ENCODE measurements at regions not wholly inside any gene's neighbourhood (a gene's known extent, or its start where the extent isn't known, plus 50 kb on each side); places are given as distances from the start of the nearest gene placed in this dataset.

GRCh38 chr7:79787096-79787495, 333.6 kb upstream of the MAGI2 start:
- no peaks in the 10 kb centered on the region for H3K4me1 Mint-ChIP-seq
- no peaks in the 10 kb centered on the region for H3K27me3 Mint-ChIP-seq (ENCODE audit: low read depth)
- no peak overlapping the region for H3K4me3 Mint-ChIP-seq
- DNase-seq (ENCODE audit: low spot score) (no peak), ATAC-seq (no peak)
- peaks cover 4% of the 10 kb centered on the region; the same call in 1 of the 2 replicates for H3K9me3 Mint-ChIP-seq
- ChIA-PET CTCF (no interaction called here), POLR2A (no interaction called here)
- TF ChIP-seq TEAD1 (CRISPR knock-in tag; IDR thresholded peaks at IDR 0.05): no peak
- TF ChIP-seq GRHL2 (CRISPR knock-in tag; IDR thresholded peaks at IDR 0.05; ENCODE audit: insufficient replicate concordance, severe bottlenecking): no peak
- TF ChIP-seq ZMAT4 (CRISPR knock-in tag; IDR thresholded peaks at IDR 0.05): no peak
- no peak for TF ChIP-seq ZNF425 (CRISPR knock-in tag; conservative IDR thresholded peaks at IDR 0.05)
- TF ChIP-seq ZNF532 (CRISPR knock-in tag; IDR thresholded peaks at IDR 0.05; ENCODE audit: borderline replicate concordance): no peak
- TF ChIP-seq RORB (CRISPR knock-in tag; IDR thresholded peaks at IDR 0.05): no peak
- no peak for TF ChIP-seq NFYB (CRISPR knock-in tag; conservative IDR thresholded peaks at IDR 0.05; ENCODE audit: low read depth)
- no peak for TF ChIP-seq ZBTB43 (CRISPR knock-in tag; IDR thresholded peaks at IDR 0.05)
- no peak for TF ChIP-seq MAX (CRISPR knock-in tag; IDR thresholded peaks at IDR 0.05)
- no peak for TF ChIP-seq OVOL2 (CRISPR knock-in tag; IDR thresholded peaks at IDR 0.05; ENCODE audit: borderline replicate concordance)
- no peak for TF ChIP-seq HMGA2 (CRISPR knock-in tag; IDR thresholded peaks at IDR 0.05)
- no peak for TF ChIP-seq CDX4 (CRISPR knock-in tag; IDR thresholded peaks at IDR 0.05; ENCODE audit: borderline replicate concordance)
- no peak for TF ChIP-seq AFF4 (CRISPR knock-in tag; IDR thresholded peaks at IDR 0.05; ENCODE audit: borderline replicate concordance)
- no peak for TF ChIP-seq ZNF281 (CRISPR knock-in tag; IDR thresholded peaks at IDR 0.05)
- no peak overlapping the region for H3K27ac Mint-ChIP-seq
- no peaks in the 10 kb centered on the region for H3K36me3 Mint-ChIP-seq
